ENCODE measurements at regions not wholly inside any gene's neighbourhood (a gene's known extent, or its start where the extent isn't known, plus 50 kb on each side); places are given as distances from the start of the nearest gene placed in this dataset.

DNA sequence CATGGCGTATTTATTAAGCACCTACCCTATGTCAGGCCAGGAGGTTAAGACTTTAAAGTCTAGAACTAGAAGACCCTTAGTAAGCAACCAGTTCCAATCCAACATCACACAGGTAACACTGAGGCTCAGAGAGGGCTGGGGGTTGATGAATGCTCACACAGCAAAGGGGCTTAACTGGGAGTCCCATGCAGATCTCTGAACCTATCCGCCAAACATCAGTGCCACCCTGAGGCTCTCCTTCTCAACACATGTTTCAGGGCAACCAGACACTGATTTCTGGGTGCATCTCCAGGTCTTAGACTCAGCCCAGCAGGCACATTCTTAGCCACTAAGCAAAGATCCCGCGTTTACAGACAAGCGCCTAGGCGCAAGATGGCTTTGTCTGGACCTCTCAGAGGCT, 92.0 kb upstream of the SLC6A11 start:
- H3K36me3 ChIP-seq, result no peaks in the 10 kb centered on the region
- H3K9me3 ChIP-seq, result no peaks in the 10 kb centered on the region
- no peak overlapping the region for H3K27ac ChIP-seq
- DNase-seq, result no peak
- 81 to 89% methylated on average over 6 of the region's 6 CpGs for WGBS, 2 donors
- TF ChIP-seq POLR2A (IDR thresholded peaks at IDR 0.05) (no peak), POLR2AphosphoS5 (IDR thresholded peaks at IDR 0.05) (no peak), EP300 (IDR thresholded peaks at IDR 0.05) (no peak)
- TF ChIP-seq, protein P1, sequence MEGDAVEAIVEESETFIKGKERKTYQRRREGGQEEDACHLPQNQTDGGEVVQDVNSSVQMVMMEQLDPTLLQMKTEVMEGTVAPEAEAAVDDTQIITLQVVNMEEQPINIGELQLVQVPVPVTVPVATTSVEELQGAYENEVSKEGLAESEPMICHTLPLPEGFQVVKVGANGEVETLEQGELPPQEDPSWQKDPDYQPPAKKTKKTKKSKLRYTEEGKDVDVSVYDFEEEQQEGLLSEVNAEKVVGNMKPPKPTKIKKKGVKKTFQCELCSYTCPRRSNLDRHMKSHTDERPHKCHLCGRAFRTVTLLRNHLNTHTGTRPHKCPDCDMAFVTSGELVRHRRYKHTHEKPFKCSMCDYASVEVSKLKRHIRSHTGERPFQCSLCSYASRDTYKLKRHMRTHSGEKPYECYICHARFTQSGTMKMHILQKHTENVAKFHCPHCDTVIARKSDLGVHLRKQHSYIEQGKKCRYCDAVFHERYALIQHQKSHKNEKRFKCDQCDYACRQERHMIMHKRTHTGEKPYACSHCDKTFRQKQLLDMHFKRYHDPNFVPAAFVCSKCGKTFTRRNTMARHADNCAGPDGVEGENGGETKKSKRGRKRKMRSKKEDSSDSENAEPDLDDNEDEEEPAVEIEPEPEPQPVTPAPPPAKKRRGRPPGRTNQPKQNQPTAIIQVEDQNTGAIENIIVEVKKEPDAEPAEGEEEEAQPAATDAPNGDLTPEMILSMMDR (IDR thresholded peaks at IDR 0.05), result no peak
- H3K4me3 ChIP-seq, result no peak overlapping the region
- H3K4me1 ChIP-seq, result no peaks in the 10 kb centered on the region
- intact Hi-C loops (cut with DNase I), result no loop called here
- H3K27me3 ChIP-seq, result peaks cover 0 to 12% (median 0%) of the 10 kb centered on the region in 3 donors

DNA sequence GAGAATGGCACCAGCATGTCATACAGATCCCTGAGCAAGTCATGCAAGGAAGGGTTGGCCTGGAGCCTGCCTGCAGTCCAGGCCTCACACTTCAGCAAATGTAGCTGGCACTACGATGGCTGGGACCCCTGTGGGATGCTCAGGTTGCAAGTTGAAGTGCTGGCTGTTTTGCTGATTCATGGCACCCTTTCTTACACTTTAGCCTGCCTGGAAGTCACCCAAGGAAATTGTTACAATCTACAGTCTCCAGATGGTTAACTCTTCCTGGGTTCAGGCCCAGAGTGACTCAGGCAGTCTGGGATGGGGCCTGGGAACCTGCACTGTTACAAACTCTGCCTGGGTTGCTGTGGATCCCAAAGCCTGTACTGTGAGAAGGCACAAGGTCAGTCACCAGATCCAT, 91.0 kb upstream of the SLC6A11 start:
- WGBS, 2 donors, result 21 to 37% methylated on average over 1 of the region's 1 CpG
- Histone ChIP-seq H3K4me3 (no peak overlapping the region), H3K27me3 (peaks cover 0 to 20% (median 0%) of the 10 kb centered on the region in 3 donors), H3K27ac (no peak overlapping the region), H3K9me3 (no peaks in the 10 kb centered on the region), H3K4me1 (no peaks in the 10 kb centered on the region), H3K36me3 (no peaks in the 10 kb centered on the region)
- intact Hi-C loops (cut with DNase I), result no loop called here
- DNase-seq, result no peak
- no peak for TF ChIP-seq POLR2A (IDR thresholded peaks at IDR 0.05)

DNA sequence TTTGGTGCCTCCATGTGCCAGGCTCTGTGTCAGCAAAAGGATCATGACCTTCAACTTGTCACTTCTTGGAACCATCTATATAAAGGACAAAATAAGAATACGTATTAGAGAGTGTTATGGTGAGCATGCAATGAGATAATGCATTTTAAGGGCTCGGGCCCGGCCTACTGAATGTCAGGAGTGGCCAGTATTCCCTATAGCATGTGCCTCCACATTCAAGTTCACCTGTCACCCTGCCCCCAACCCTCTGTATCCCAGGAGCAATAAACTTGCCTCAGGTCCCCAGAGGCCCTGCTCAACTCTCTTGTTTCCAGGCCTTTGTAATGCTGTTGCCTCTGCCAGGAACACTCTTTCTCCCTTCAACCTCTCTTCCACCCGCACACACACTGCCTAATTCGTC, 90.2 kb upstream of the SLC6A11 start:
- Histone ChIP-seq H3K36me3 (no peaks in the 10 kb centered on the region), H3K27me3 (peaks cover 0 to 20% (median 0%) of the 10 kb centered on the region in 3 donors), H3K4me1 (no peaks in the 10 kb centered on the region), H3K4me3 (no peak overlapping the region), H3K27ac (no peak overlapping the region), H3K9me3 (no peaks in the 10 kb centered on the region)
- intact Hi-C loops (cut with DNase I), result no loop called here
- DNase-seq, result no peak
- WGBS, 2 donors, result 76 to 81% methylated on average over 5 of the region's 5 CpGs
- TF ChIP-seq, protein P1 (IDR thresholded peaks at IDR 0.05), result no peak
- TF ChIP-seq POLR2AphosphoS5 (IDR thresholded peaks at IDR 0.05) (no peak), EP300 (IDR thresholded peaks at IDR 0.05) (no peak), POLR2A (IDR thresholded peaks at IDR 0.05) (no peak)

DNA sequence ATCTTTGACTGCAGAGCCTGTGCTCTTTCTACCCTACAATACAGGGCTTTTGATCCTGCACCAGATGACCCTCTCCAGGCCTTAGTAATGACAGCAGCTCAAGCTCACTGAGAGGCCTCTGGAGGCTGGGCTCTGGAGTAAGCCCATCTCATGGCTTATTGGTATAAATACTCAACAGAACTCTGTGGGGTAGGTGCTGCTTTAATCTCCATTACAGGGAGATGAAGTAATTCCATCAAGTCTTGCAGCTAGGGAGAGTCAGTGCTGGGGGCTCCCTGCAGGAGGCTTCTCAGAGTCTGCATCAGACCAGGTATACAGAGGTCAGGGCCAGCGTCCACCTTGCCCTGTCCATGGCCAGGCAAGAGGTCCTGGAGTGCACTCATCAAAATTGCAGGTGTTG, 89.2 kb upstream of the SLC6A11 start:
- no peak for DNase-seq
- H3K4me1 ChIP-seq, result no peaks in the 10 kb centered on the region
- no peak overlapping the region for H3K27ac ChIP-seq
- no peaks in the 10 kb centered on the region for H3K36me3 ChIP-seq
- H3K4me3 ChIP-seq, result no peak overlapping the region
- TF ChIP-seq, protein P1 (IDR thresholded peaks at IDR 0.05), result no peak
- TF ChIP-seq POLR2AphosphoS5 (IDR thresholded peaks at IDR 0.05) (no peak), EP300 (IDR thresholded peaks at IDR 0.05) (no peak)
- peaks cover 0 to 20% (median 0%) of the 10 kb centered on the region in 3 donors for H3K27me3 ChIP-seq
- 64 to 67% methylated on average over 1 of the region's 1 CpG for WGBS, 2 donors
- no peaks in the 10 kb centered on the region for H3K9me3 ChIP-seq
- intact Hi-C loops (cut with DNase I), result no loop called here

DNA sequence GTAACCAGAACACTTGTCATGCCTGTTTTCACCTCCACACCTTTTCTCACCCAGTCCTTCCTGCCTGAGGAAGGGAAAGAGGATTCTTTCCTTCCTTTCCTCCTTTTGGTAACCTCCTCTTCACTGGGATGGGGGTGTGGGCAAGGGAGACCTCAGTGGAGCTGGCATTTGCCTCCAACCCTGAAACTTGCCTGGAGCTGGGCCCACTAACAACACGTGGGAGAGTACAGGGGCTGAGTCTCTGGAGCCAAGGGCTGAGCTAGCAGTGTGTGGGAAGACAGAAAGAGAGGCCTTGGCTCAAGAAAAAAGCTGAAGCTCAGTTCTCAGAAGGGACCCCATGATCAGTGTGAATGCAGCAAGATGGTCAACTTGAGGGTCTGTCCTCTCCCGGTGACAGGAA, 86.6 kb upstream of the SLC6A11 start:
- DNase-seq, result no peak
- TF ChIP-seq POLR2AphosphoS5 (IDR thresholded peaks at IDR 0.05), result no peak
- TF ChIP-seq EP300 (IDR thresholded peaks at IDR 0.05), result no peak
- TF ChIP-seq, protein P1 (IDR thresholded peaks at IDR 0.05), result no peak
- no peak for TF ChIP-seq POLR2A (IDR thresholded peaks at IDR 0.05)
- no peaks in the 10 kb centered on the region for H3K36me3 ChIP-seq
- peaks cover 0 to 8% (median 0%) of the 10 kb centered on the region in 3 donors for H3K27me3 ChIP-seq
- no peak overlapping the region for H3K4me3 ChIP-seq
- H3K27ac ChIP-seq, result no peak overlapping the region
- intact Hi-C loops (cut with DNase I), result no loop called here
- H3K4me1 ChIP-seq, result no peaks in the 10 kb centered on the region
- 70 to 77% methylated on average over 2 of the region's 2 CpGs for WGBS, 2 donors
- H3K9me3 ChIP-seq, result peaks cover 0 to 8% (median 2%) of the 10 kb centered on the region in 4 donors
